Brain microvascular endothelial cell (primary cell): ENCODE measurements at regions not wholly inside any gene's neighbourhood (a gene's known extent, or its start where the extent isn't known, plus 50 kb on each side); places are given as distances from the start of the nearest gene placed in this dataset.
A peak's percentile ranks its signal among the peaks of the same experiment; 100 is the strongest.

ENCODE experiments used
- DNase-seq: peaks from one replicate; pipeline ENCODE4 v3.0.0-alpha.2; 2020
- H3K27ac ChIP-seq: fragments of 250-450 bp; sonication (Bioruptor Pico); 2 replicates; pipeline ENCODE4 v1.5.1; 2020; ENCODE audit warnings: mild to moderate bottlenecking, moderate library complexity
- H3K27me3 ChIP-seq: fragments of 250-450 bp; sonication (Bioruptor Pico); replicated peaks from 2 replicates; pipeline ENCODE4 v1.5.1; 2020; ENCODE audit warnings: mild to moderate bottlenecking
- H3K36me3 ChIP-seq: fragments of 250-450 bp; sonication (Bioruptor Pico); replicated peaks from 2 replicates; pipeline ENCODE4 v1.5.1; 2020; ENCODE audit warnings: mild to moderate bottlenecking
- H3K4me3 ChIP-seq: 2 replicates; pipeline ENCODE4 v1.5.1; 2011; ENCODE audit warnings: low read depth, mild to moderate bottlenecking, control low read depth, low read length, moderate library complexity
- in situ Hi-C: cut with HindIII; loops from 2 replicates; pipeline ENCODE4 v1.10.0; 2017; ENCODE audit warnings: low sequenced_read_pairs, low pct_ligation_motif_present
- TF ChIP-seq, protein P1 (sequence below): IDR thresholded peaks from 2 replicates; pipeline ENCODE4 v1.5.1; 2011; ENCODE audit warnings: low read depth, mild to moderate bottlenecking, moderate library complexity, low read length, control low read depth, inconsistent platforms; ENCODE audit errors: missing control alignments

DNA sequence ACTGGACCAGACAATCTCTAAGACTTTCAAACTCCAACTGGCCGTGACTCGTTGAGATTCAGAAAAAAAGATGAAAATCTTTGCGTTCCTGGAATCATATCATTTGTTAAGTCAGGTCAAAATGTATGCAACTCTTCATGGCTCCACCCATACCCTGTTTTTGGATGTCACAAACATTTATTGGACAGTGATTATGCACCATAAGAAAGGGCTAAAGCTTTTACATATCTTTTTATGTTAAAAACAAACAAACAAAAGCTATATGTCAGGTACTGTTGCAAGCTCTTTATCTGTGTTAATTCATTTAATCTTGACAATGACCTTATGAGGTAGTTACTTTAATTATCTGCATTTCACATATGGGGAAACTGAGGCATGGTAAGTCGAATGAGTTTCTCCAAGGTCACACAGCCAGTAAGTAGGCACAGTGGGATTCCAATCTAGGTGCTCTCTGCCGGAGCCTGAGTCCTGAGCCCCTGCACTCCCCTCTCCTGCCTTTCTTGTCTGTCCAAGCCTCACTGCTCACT, 145.7 kb upstream of the MYCN start:
- TF ChIP-seq, protein P1, sequence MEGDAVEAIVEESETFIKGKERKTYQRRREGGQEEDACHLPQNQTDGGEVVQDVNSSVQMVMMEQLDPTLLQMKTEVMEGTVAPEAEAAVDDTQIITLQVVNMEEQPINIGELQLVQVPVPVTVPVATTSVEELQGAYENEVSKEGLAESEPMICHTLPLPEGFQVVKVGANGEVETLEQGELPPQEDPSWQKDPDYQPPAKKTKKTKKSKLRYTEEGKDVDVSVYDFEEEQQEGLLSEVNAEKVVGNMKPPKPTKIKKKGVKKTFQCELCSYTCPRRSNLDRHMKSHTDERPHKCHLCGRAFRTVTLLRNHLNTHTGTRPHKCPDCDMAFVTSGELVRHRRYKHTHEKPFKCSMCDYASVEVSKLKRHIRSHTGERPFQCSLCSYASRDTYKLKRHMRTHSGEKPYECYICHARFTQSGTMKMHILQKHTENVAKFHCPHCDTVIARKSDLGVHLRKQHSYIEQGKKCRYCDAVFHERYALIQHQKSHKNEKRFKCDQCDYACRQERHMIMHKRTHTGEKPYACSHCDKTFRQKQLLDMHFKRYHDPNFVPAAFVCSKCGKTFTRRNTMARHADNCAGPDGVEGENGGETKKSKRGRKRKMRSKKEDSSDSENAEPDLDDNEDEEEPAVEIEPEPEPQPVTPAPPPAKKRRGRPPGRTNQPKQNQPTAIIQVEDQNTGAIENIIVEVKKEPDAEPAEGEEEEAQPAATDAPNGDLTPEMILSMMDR = no peak
- in situ Hi-C loops = no loop called here
- Histone ChIP-seq H3K27me3 (no peaks in the 10 kb centered on the region), H3K36me3 (no peaks in the 10 kb centered on the region), H3K27ac (no peak overlapping the region), H3K4me3 (no peak overlapping the region)
- no peak for DNase-seq

DNA sequence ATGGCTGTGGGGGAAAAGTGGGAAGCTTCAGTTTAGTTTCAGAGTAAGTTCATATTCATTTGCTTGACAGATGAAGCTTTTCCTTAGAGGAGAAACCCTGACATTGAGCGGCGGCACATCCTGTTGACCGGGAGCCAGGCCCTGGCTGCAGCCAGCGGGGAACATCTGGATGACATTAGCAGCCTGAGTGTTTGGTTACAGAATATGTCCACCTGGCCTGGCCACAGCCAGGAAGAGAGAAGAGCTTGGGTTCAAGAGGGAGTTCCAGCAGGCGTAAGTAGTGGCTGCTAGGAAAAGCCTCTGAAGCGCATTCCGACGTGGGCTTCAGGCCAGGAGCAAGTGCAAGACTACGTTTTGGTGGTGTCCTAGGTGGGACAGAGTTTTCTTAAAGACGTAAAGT, 144.9 kb upstream of the MYCN start:
- in situ Hi-C loops = no loop called here
- no peak overlapping the region for H3K27ac ChIP-seq
- no peak for DNase-seq

GRCh38 chr2:15796167-15796942, 144.0 kb upstream of the MYCN start:
- DNase-seq = no peak
- TF ChIP-seq, protein P1 = no peak
- in situ Hi-C loops = no loop called here
- Histone ChIP-seq H3K4me3 (no peak overlapping the region), H3K27ac (no peak overlapping the region), H3K27me3 (no peaks in the 10 kb centered on the region), H3K36me3 (no peaks in the 10 kb centered on the region)

More for the DNA sequence above, 144.9 kb upstream of the MYCN start:
- Histone ChIP-seq H3K36me3 (no peaks in the 10 kb centered on the region), H3K4me3 (no peak overlapping the region), H3K27me3 (no peaks in the 10 kb centered on the region)
- TF ChIP-seq, protein P1 = no peak

- Histone ChIP-seq H3K27ac (no peak overlapping the region), H3K27me3 (no peaks in the 10 kb centered on the region), H3K4me3 (no peak overlapping the region), H3K36me3 (no peaks in the 10 kb centered on the region)
- no peak for DNase-seq
- in situ Hi-C loops = no loop called here
- TF ChIP-seq, protein P1 = peak; percentile 16
Observed at GRCh38 chr2:15797231-15797938, 143.0 kb upstream of the MYCN start.

DNA sequence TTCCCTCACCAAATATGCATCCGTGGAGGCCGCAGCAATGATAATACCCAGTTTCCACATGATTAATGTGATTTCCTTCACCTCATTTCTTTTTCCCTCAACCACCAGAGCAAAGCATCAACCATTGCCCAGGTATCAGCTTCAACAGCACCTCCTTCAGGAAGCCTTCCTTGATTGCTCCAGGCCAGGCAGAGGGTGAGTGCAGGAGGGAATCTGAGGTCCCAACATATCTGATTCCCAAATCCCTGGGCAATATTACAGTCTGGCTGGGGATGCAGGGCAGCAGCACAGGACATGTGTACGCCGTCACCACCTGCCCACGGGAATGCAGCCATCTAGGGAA, 142.4 kb upstream of the MYCN start:
- TF ChIP-seq, protein P1 = no peak

More for the DNA sequence above, 142.4 kb upstream of the MYCN start:
- no peak overlapping the region for H3K4me3 ChIP-seq
- no peaks in the 10 kb centered on the region for H3K36me3 ChIP-seq
- in situ Hi-C loops = no loop called here
- no peak for DNase-seq
- H3K27ac ChIP-seq = no peak overlapping the region
- no peaks in the 10 kb centered on the region for H3K27me3 ChIP-seq
